ENCODE measurements at regions not wholly inside any gene's neighbourhood (a gene's known extent, or its start where the extent isn't known, plus 50 kb on each side); places are given as distances from the start of the nearest gene placed in this dataset.

GRCh38 chr2:18365342-18365741 lies 195.1 kb downstream of the RDH14 start:
- Histone ChIP-seq H3K4me3 (ENCODE audit: low read depth, low read length) (no peak overlapping the region), H2AFZ (ENCODE audit: low read length, unreplicated experiment) (no peak overlapping the region), H3K4me1 (ENCODE audit: control insufficient read depth, insufficient read depth, low read length, unreplicated experiment) (peaks cover 34% of the 10 kb centered on the region), H3K36me3 (ENCODE audit: insufficient read depth, low read length) (no peaks in the 10 kb centered on the region), H3K27me3 (ENCODE audit: insufficient read depth, low read length) (no peaks in the 10 kb centered on the region), H3K79me2 (ENCODE audit: control insufficient read depth, insufficient read depth, low read length, unreplicated experiment) (no peaks in the 10 kb centered on the region), H3K27ac (ENCODE audit: low read depth, low read length) (no peak overlapping the region)

- Histone ChIP-seq H3K79me2 (ENCODE audit: control insufficient read depth, insufficient read depth, low read length, unreplicated experiment) (no peaks in the 10 kb centered on the region), H3K36me3 (ENCODE audit: insufficient read depth, low read length) (no peaks in the 10 kb centered on the region), H3K27me3 (ENCODE audit: insufficient read depth, low read length) (no peaks in the 10 kb centered on the region), H3K4me3 (ENCODE audit: low read depth, low read length) (no peak overlapping the region), H2AFZ (ENCODE audit: low read length, unreplicated experiment) (no peak overlapping the region), H3K4me1 (ENCODE audit: control insufficient read depth, insufficient read depth, low read length, unreplicated experiment) (peaks cover 20% of the 10 kb centered on the region), H3K27ac (ENCODE audit: low read depth, low read length) (peak overlapping the region; percentile 28; the same call in 1 of the 2 replicates)
Observed at GRCh38 chr2:18363348-18363747, 197.1 kb downstream of the RDH14 start.

GRCh38 chr2:18362696-18363095 lies 197.8 kb downstream of the RDH14 start:
- H3K79me2 ChIP-seq (ENCODE audit: control insufficient read depth, insufficient read depth, low read length, unreplicated experiment) = no peaks in the 10 kb centered on the region
- no peak overlapping the region for H2AFZ ChIP-seq (ENCODE audit: low read length, unreplicated experiment)
- H3K27me3 ChIP-seq (ENCODE audit: insufficient read depth, low read length) = no peaks in the 10 kb centered on the region
- H3K36me3 ChIP-seq (ENCODE audit: insufficient read depth, low read length) = no peaks in the 10 kb centered on the region
- H3K27ac ChIP-seq (ENCODE audit: low read depth, low read length) = 0 out of 2 replicates have a peak overlapping the region, but pooled peaks have one; percentile 28
- no peak overlapping the region for H3K4me3 ChIP-seq (ENCODE audit: low read depth, low read length)
- peaks cover 25% of the 10 kb centered on the region for H3K4me1 ChIP-seq (ENCODE audit: control insufficient read depth, insufficient read depth, low read length, unreplicated experiment)

GRCh38 chr2:18357537-18357936 lies 202.9 kb downstream of the RDH14 start:
- Histone ChIP-seq H2AFZ (ENCODE audit: low read length, unreplicated experiment) (no peak overlapping the region), H3K27me3 (ENCODE audit: insufficient read depth, low read length) (no peaks in the 10 kb centered on the region), H3K36me3 (ENCODE audit: insufficient read depth, low read length) (no peaks in the 10 kb centered on the region), H3K4me1 (ENCODE audit: control insufficient read depth, insufficient read depth, low read length, unreplicated experiment) (peaks cover 28% of the 10 kb centered on the region), H3K4me3 (ENCODE audit: low read depth, low read length) (no peak overlapping the region), H3K79me2 (ENCODE audit: control insufficient read depth, insufficient read depth, low read length, unreplicated experiment) (no peaks in the 10 kb centered on the region), H3K27ac (ENCODE audit: low read depth, low read length) (no peak overlapping the region)

GRCh38 chr2:18356676-18357075 lies 203.8 kb downstream of the RDH14 start:
- H2AFZ ChIP-seq (ENCODE audit: low read length, unreplicated experiment) = peak overlapping the region; percentile 12
- no peak overlapping the region for H3K4me3 ChIP-seq (ENCODE audit: low read depth, low read length)
- H3K4me1 ChIP-seq (ENCODE audit: control insufficient read depth, insufficient read depth, low read length, unreplicated experiment) = peaks cover 23% of the 10 kb centered on the region
- no peaks in the 10 kb centered on the region for H3K27me3 ChIP-seq (ENCODE audit: insufficient read depth, low read length)
- no peaks in the 10 kb centered on the region for H3K79me2 ChIP-seq (ENCODE audit: control insufficient read depth, insufficient read depth, low read length, unreplicated experiment)
- no peaks in the 10 kb centered on the region for H3K36me3 ChIP-seq (ENCODE audit: insufficient read depth, low read length)
- no peak overlapping the region for H3K27ac ChIP-seq (ENCODE audit: low read depth, low read length)

- no peak overlapping the region for H3K27ac ChIP-seq (ENCODE audit: low read depth, low read length)
- H3K79me2 ChIP-seq (ENCODE audit: control insufficient read depth, insufficient read depth, low read length, unreplicated experiment) = no peaks in the 10 kb centered on the region
- H3K36me3 ChIP-seq (ENCODE audit: insufficient read depth, low read length) = no peaks in the 10 kb centered on the region
- H2AFZ ChIP-seq (ENCODE audit: low read length, unreplicated experiment) = no peak overlapping the region
- no peaks in the 10 kb centered on the region for H3K4me1 ChIP-seq (ENCODE audit: control insufficient read depth, insufficient read depth, low read length, unreplicated experiment)
- H3K4me3 ChIP-seq (ENCODE audit: low read depth, low read length) = no peak overlapping the region
- H3K27me3 ChIP-seq (ENCODE audit: insufficient read depth, low read length) = no peaks in the 10 kb centered on the region
Observed at GRCh38 chr2:18349421-18349820, 211.0 kb downstream of the RDH14 start.

GRCh38 chr2:18346874-18347273 lies 213.6 kb downstream of the RDH14 start:
- Histone ChIP-seq H3K4me3 (ENCODE audit: low read depth, low read length) (no peak overlapping the region), H3K27me3 (ENCODE audit: insufficient read depth, low read length) (no peaks in the 10 kb centered on the region), H3K36me3 (ENCODE audit: insufficient read depth, low read length) (no peaks in the 10 kb centered on the region), H3K79me2 (ENCODE audit: control insufficient read depth, insufficient read depth, low read length, unreplicated experiment) (no peaks in the 10 kb centered on the region), H3K27ac (ENCODE audit: low read depth, low read length) (no peak overlapping the region), H3K4me1 (ENCODE audit: control insufficient read depth, insufficient read depth, low read length, unreplicated experiment) (no peaks in the 10 kb centered on the region), H2AFZ (ENCODE audit: low read length, unreplicated experiment) (no peak overlapping the region)

- no peak overlapping the region for H2AFZ ChIP-seq (ENCODE audit: low read length, unreplicated experiment)
- no peaks in the 10 kb centered on the region for H3K79me2 ChIP-seq (ENCODE audit: control insufficient read depth, insufficient read depth, low read length, unreplicated experiment)
- no peak overlapping the region for H3K27ac ChIP-seq (ENCODE audit: low read depth, low read length)
Observed at GRCh38 chr2:18346344-18346743, 214.1 kb downstream of the RDH14 start.

GRCh38 chr2:18345848-18346247 lies 214.6 kb downstream of the RDH14 start:
- Histone ChIP-seq H3K4me1 (ENCODE audit: control insufficient read depth, insufficient read depth, low read length, unreplicated experiment) (no peaks in the 10 kb centered on the region), H3K36me3 (ENCODE audit: insufficient read depth, low read length) (no peaks in the 10 kb centered on the region), H2AFZ (ENCODE audit: low read length, unreplicated experiment) (no peak overlapping the region), H3K4me3 (ENCODE audit: low read depth, low read length) (no peak overlapping the region), H3K27ac (ENCODE audit: low read depth, low read length) (no peak overlapping the region), H3K27me3 (ENCODE audit: insufficient read depth, low read length) (no peaks in the 10 kb centered on the region), H3K79me2 (ENCODE audit: control insufficient read depth, insufficient read depth, low read length, unreplicated experiment) (no peaks in the 10 kb centered on the region)

More at GRCh38 chr2:18346344-18346743, 214.1 kb downstream of the RDH14 start:
- Histone ChIP-seq H3K4me1 (ENCODE audit: control insufficient read depth, insufficient read depth, low read length, unreplicated experiment) (no peaks in the 10 kb centered on the region), H3K36me3 (ENCODE audit: insufficient read depth, low read length) (no peaks in the 10 kb centered on the region), H3K27me3 (ENCODE audit: insufficient read depth, low read length) (no peaks in the 10 kb centered on the region), H3K4me3 (ENCODE audit: low read depth, low read length) (no peak overlapping the region)

- Histone ChIP-seq H3K79me2 (ENCODE audit: control insufficient read depth, insufficient read depth, low read length, unreplicated experiment) (no peaks in the 10 kb centered on the region), H3K4me3 (ENCODE audit: low read depth, low read length) (no peak overlapping the region), H2AFZ (ENCODE audit: low read length, unreplicated experiment) (no peak overlapping the region), H3K27ac (ENCODE audit: low read depth, low read length) (no peak overlapping the region), H3K27me3 (ENCODE audit: insufficient read depth, low read length) (no peaks in the 10 kb centered on the region), H3K36me3 (ENCODE audit: insufficient read depth, low read length) (no peaks in the 10 kb centered on the region), H3K4me1 (ENCODE audit: control insufficient read depth, insufficient read depth, low read length, unreplicated experiment) (peaks cover 8% of the 10 kb centered on the region)
Observed at GRCh38 chr2:18342901-18343300, 217.6 kb downstream of the RDH14 start.

- H3K4me3 ChIP-seq (ENCODE audit: low read depth, low read length) = no peak overlapping the region
- H3K27ac ChIP-seq (ENCODE audit: low read depth, low read length) = peak overlapping the region; percentile 54
- H2AFZ ChIP-seq (ENCODE audit: low read length, unreplicated experiment) = peak overlapping the region; percentile 90
Observed at GRCh38 chr2:18339326-18339725, 221.1 kb downstream of the RDH14 start.

More at GRCh38 chr2:18339326-18339725, 221.1 kb downstream of the RDH14 start:
- Histone ChIP-seq H3K79me2 (ENCODE audit: control insufficient read depth, insufficient read depth, low read length, unreplicated experiment) (no peaks in the 10 kb centered on the region), H3K36me3 (ENCODE audit: insufficient read depth, low read length) (no peaks in the 10 kb centered on the region), H3K27me3 (ENCODE audit: insufficient read depth, low read length) (no peaks in the 10 kb centered on the region), H3K4me1 (ENCODE audit: control insufficient read depth, insufficient read depth, low read length, unreplicated experiment) (peaks cover 8% of the 10 kb centered on the region)
